ENCODE measurements at regions not wholly inside any gene's neighbourhood (a gene's known extent, or its start where the extent isn't known, plus 50 kb on each side); places are given as distances from the start of the nearest gene placed in this dataset.
A peak's percentile ranks its signal among the peaks of the same experiment; 100 is the strongest.

DNA sequence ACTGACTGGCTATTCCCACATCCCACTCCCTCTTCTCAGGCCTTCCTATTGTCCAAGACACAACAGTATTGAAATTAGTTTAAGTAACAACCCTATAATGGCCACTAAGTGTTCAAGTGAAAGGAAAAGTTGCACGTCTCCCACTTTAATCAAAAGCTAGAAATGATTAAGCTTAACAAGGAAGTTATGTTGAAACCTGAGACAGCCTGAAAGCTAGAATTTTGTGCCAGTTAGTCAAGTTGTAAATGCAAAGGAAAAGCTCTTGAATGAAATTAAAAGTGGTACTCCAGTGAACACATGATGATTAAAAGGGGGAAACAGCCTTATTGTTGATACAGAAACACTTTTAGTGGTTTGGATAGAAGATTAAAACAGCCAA is 332.7 kb downstream of the CASP12 start:
- Histone ChIP-seq H3K4me1 (no peaks in the 10 kb centered on the region), H3K9me3 (ENCODE audit: low read depth) (no peaks in the 10 kb centered on the region), H2AFZ (replicated peaks) (no peak overlapping the region), H3K79me2 (ENCODE audit: low read depth) (no peaks in the 10 kb centered on the region), H3K36me3 (no peaks in the 10 kb centered on the region), H3K9ac (no peak overlapping the region), H3K27ac (no peak overlapping the region), H3K27me3 (no peaks in the 10 kb centered on the region), H3K4me3 (no peak overlapping the region), H3F3A (ENCODE audit: low read depth) (no peaks in the 10 kb centered on the region), H3K4me2 (no peak overlapping the region), H4K20me1 (ENCODE audit: low read depth) (no peaks in the 10 kb centered on the region)
- Mint-ChIP-seq H3K9me3 (peaks cover 15% of the 10 kb centered on the region), H3K4me1 (no peaks in the 10 kb centered on the region), H3K36me3 (peaks cover 3% of the 10 kb centered on the region), H3K4me3 (no peak overlapping the region), H3K27me3 (ENCODE audit: insufficient read depth, low read depth) (no peaks in the 10 kb centered on the region), H3K27ac (no peak overlapping the region)
- no peak for DNase-seq (ENCODE audit: low spot score)
- TF ChIP-seq EZH2 (IDR thresholded peaks at IDR 0.05), result no peak
- TF ChIP-seq, protein P1, sequence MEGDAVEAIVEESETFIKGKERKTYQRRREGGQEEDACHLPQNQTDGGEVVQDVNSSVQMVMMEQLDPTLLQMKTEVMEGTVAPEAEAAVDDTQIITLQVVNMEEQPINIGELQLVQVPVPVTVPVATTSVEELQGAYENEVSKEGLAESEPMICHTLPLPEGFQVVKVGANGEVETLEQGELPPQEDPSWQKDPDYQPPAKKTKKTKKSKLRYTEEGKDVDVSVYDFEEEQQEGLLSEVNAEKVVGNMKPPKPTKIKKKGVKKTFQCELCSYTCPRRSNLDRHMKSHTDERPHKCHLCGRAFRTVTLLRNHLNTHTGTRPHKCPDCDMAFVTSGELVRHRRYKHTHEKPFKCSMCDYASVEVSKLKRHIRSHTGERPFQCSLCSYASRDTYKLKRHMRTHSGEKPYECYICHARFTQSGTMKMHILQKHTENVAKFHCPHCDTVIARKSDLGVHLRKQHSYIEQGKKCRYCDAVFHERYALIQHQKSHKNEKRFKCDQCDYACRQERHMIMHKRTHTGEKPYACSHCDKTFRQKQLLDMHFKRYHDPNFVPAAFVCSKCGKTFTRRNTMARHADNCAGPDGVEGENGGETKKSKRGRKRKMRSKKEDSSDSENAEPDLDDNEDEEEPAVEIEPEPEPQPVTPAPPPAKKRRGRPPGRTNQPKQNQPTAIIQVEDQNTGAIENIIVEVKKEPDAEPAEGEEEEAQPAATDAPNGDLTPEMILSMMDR (IDR thresholded peaks at IDR 0.05), result no peak
- TF ChIP-seq EZH2phosphoT487 (IDR thresholded peaks at IDR 0.05), result no peak

DNA sequence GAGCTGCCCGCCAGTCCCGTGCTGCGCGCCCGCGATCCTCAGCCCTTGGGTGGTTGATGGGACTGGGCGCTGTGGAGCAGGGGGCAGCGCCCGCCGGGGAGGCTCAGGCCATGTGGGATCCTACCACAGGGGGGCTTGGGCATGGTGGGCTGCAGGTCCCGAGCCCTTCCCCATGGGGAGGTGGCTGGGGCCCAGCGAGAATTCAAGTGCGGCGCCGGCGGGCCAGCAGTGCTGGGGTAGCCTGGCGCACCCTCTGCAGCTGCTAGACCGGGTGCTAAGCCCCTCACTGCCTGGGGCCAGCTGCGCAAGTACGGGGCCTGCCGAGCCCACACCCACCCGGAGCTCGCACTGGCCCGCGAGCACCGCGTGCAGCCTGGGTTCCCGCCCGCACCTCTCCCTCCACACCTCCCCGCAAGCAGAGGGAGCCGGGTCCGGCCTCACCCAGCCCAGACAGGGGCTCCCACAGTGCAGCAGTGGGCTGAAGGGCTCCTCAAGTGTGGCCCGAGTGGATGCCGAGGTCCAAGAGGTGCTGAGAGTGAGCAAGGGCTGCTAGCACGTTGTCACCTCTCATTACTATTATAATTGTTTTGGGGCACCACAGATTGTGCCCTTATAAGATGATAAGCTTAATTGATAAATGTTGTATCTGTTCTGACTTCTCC is 333.2 kb downstream of the CASP12 start:
- Histone ChIP-seq H3K79me2 (ENCODE audit: low read depth) (no peaks in the 10 kb centered on the region), H3K4me3 (no peak overlapping the region), H3K27me3 (no peaks in the 10 kb centered on the region), H3K9ac (no peak overlapping the region), H3F3A (ENCODE audit: low read depth) (no peaks in the 10 kb centered on the region), H3K9me3 (ENCODE audit: low read depth) (no peaks in the 10 kb centered on the region), H4K20me1 (ENCODE audit: low read depth) (no peaks in the 10 kb centered on the region), H3K4me2 (no peak overlapping the region), H3K27ac (no peak overlapping the region), H2AFZ (replicated peaks) (no peak overlapping the region), H3K4me1 (no peaks in the 10 kb centered on the region), H3K36me3 (no peaks in the 10 kb centered on the region)
- Mint-ChIP-seq H3K4me1 (no peaks in the 10 kb centered on the region), H3K9me3 (peaks cover 15% of the 10 kb centered on the region), H3K36me3 (peaks cover 3% of the 10 kb centered on the region), H3K4me3 (no peak overlapping the region), H3K27ac (no peak overlapping the region), H3K27me3 (ENCODE audit: insufficient read depth, low read depth) (no peaks in the 10 kb centered on the region)
- DNase-seq (ENCODE audit: low spot score), result no peak
- TF ChIP-seq EZH2 (IDR thresholded peaks at IDR 0.05), result no peak
- TF ChIP-seq, protein P1 (IDR thresholded peaks at IDR 0.05), result no peak
- no peak for TF ChIP-seq EZH2phosphoT487 (IDR thresholded peaks at IDR 0.05)

DNA sequence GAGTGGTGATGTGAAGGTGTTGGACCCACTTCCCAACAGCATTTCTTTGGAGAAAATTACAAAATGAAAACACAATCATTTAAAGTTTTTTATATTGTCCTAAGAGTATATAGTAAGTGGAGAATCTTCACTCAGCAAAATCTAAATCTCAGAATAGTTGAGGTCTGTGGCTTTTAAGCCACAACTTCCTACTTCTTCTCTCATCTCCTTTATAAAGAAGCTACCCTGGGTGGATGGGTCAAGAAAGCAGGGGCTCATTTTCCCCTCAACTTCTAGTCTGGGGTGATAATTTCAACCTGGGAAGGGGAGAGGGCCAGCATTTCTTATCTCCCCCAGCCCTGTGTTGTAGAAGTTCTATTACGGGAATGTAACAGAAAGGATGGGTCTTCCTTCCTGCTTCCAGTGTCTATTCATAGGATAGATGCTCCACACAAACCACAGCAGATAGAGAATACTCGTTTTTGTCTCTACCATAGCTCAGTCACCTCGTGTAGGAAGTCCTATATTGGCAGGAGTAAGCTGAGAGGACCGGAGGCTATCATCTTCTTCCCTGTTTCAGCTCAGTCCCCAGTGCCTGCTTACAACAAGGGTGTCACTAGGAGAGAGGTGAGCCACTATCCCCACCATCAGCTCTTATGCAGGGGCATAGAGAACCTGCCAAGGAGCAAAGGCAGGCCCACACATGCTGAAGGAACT is 341.5 kb downstream of the CASP12 start:
- H3F3A ChIP-seq (ENCODE audit: low read depth), result no peaks in the 10 kb centered on the region
- peaks cover 3% of the 10 kb centered on the region for H3K4me1 Mint-ChIP-seq
- TF ChIP-seq EZH2phosphoT487 (IDR thresholded peaks at IDR 0.05) (no peak), EZH2 (IDR thresholded peaks at IDR 0.05) (no peak)
- TF ChIP-seq, protein P1 (IDR thresholded peaks at IDR 0.05), result no peak
- no peaks in the 10 kb centered on the region for H3K79me2 ChIP-seq (ENCODE audit: low read depth)
- H3K27me3 ChIP-seq, result no peaks in the 10 kb centered on the region
- H3K27ac ChIP-seq, result no peak overlapping the region
- H3K27ac Mint-ChIP-seq, result no peak overlapping the region
- peak overlapping the region; percentile 46 for H2AFZ ChIP-seq (replicated peaks)
- H4K20me1 ChIP-seq (ENCODE audit: low read depth), result no peaks in the 10 kb centered on the region
- H3K4me1 ChIP-seq, result no peaks in the 10 kb centered on the region
- no peak overlapping the region for H3K4me3 Mint-ChIP-seq
- H3K27me3 Mint-ChIP-seq (ENCODE audit: insufficient read depth, low read depth), result no peaks in the 10 kb centered on the region
- H3K9me3 ChIP-seq (ENCODE audit: low read depth), result no peaks in the 10 kb centered on the region
- H3K36me3 Mint-ChIP-seq, result no peaks in the 10 kb centered on the region
- no peak overlapping the region for H3K4me2 ChIP-seq
- H3K4me3 ChIP-seq, result no peak overlapping the region
- no peaks in the 10 kb centered on the region for H3K36me3 ChIP-seq
- DNase-seq (ENCODE audit: low spot score), result no peak
- H3K9ac ChIP-seq, result no peak overlapping the region
- no peaks in the 10 kb centered on the region for H3K9me3 Mint-ChIP-seq
